Smooth muscle cell (in vitro differentiated cells): ENCODE measurements at regions not wholly inside any gene's neighbourhood (a gene's known extent, or its start where the extent isn't known, plus 50 kb on each side); places are given as distances from the start of the nearest gene placed in this dataset.

Source experiments
- DNase-seq: peaks from one replicate; lab custom pipeline; 2025; ENCODE audit not compliant: unreplicated experiment; lab: John Stamatoyannopoulos, UW
- H2AFZ ChIP-seq: fragments of 200-600 bp; sonication (generic); 2 replicates; pipeline ENCODE4 v1.6.0; 2016; ENCODE audit warnings: antibody characterized with exemption, low read depth, mild to moderate bottlenecking
- H3F3A ChIP-seq: fragments of 200-600 bp; sonication (generic); 2 replicates; pipeline ENCODE4 v1.6.0; 2017; ENCODE audit warnings: antibody characterized with exemption, low read depth
- H3K27ac ChIP-seq: fragments of 200-600 bp; sonication (generic); 2 replicates; pipeline ENCODE4 v1.5.1; 2016; ENCODE audit warnings: low read depth, mild to moderate bottlenecking
- H3K27me3 ChIP-seq: fragments of 200-600 bp; sonication (generic); 2 replicates; pipeline ENCODE4 v1.6.1; 2016; ENCODE audit warnings: low read depth, mild to moderate bottlenecking
- H3K36me3 ChIP-seq: fragments of 200-600 bp; sonication (generic); 2 replicates; pipeline ENCODE4 v1.5.1; 2016; ENCODE audit warnings: low read depth
- H3K4me1 ChIP-seq: fragments of 200-600 bp; sonication (generic); 2 replicates; pipeline ENCODE4 v1.5.1; 2016; ENCODE audit warnings: low read depth
- H3K4me2 ChIP-seq: fragments of 200-600 bp; sonication (generic); 2 replicates; pipeline ENCODE4 v1.6.0; 2016; ENCODE audit warnings: mild to moderate bottlenecking
- H3K4me3 ChIP-seq: fragments of 200-600 bp; sonication (generic); 2 replicates; pipeline ENCODE4 v1.5.1; 2016; ENCODE audit warnings: mild to moderate bottlenecking
- H3K79me2 ChIP-seq: fragments of 200-600 bp; sonication (generic); 2 replicates; pipeline ENCODE4 v1.6.0; 2016; ENCODE audit warnings: low read depth, mild to moderate bottlenecking
- H3K9ac ChIP-seq: fragments of 200-600 bp; sonication (generic); 2 replicates; pipeline ENCODE4 v1.6.0; 2016; ENCODE audit warnings: low read depth
- H3K9me3 ChIP-seq: fragments of 200-600 bp; sonication (generic); replicated peaks from 2 replicates; pipeline ENCODE4 v1.5.1; 2016; ENCODE audit warnings: low read depth
- H4K20me1 ChIP-seq: fragments of 200-600 bp; sonication (generic); 2 replicates; pipeline ENCODE4 v1.6.0; 2016; ENCODE audit warnings: low read depth
- CTCF ChIP-seq: fragments of 200-600 bp; sonication (generic); IDR thresholded peaks from 2 replicates; pipeline ENCODE4 v1.5.1; 2017; ENCODE audit warnings: borderline replicate concordance, mild to moderate bottlenecking, antibody characterized with exemption; ENCODE audit not compliant: insufficient read depth, poor library complexity, severe bottlenecking
- WGBS: methylation state at CpG from one replicate; pipeline ENCODE4 v1.1.7; 2016; ENCODE audit warnings: low lambda C conversion rate; 5-methylcytosine and 5-hydroxymethylcytosine counted together

DNA sequence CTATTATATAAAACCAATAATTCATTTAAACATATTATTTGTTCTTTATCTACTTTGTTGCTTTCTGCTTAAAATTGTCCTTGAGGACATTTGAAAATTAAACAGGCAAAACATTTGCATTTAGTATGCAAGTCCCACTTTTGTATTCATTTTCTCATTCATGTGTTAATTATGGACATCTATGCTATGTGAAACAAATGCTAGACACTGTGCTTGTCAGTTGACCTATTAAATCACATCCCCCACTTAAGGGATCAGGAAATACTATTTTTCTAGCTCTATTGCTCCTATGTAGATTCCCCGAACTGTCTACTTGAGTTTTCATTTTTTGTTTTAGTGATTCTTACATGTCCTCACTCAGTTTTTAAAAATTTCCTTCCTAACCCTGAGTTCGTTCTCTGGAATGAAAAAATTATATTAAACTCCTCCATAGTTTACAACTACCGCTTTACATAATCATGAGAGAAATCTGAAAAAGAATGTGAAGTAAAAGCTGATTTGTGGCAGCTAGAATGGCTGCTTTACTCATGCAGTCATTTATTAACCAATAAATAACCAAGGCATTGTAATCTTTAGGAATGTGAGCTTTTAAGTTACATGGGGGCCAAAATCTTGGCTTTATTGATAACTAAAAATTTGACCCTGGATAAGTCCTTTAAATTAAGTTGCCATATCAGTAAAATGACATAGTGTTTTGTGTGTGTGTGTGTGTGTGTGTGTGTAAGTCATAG lies 188.5 kb downstream of the LIG4 start:
- Histone ChIP-seq H3K9me3 (no peaks in the 10 kb centered on the region), H3K9ac (no peak overlapping the region), H3K79me2 (no peaks in the 10 kb centered on the region), H3K36me3 (no peaks in the 10 kb centered on the region), H3K27ac (no peak overlapping the region), H3K4me1 (no peaks in the 10 kb centered on the region), H3K4me2 (no peak overlapping the region), H3K4me3 (no peak overlapping the region), H3F3A (no peaks in the 10 kb centered on the region), H3K27me3 (no peaks in the 10 kb centered on the region), H2AFZ (no peak overlapping the region), H4K20me1 (no peaks in the 10 kb centered on the region)
- DNase-seq = no peak
- no peak for TF ChIP-seq CTCF
- WGBS = 76% methylated on average over 3 of the region's 3 CpGs

- Histone ChIP-seq H3K79me2 (no peaks in the 10 kb centered on the region), H3K4me2 (no peak overlapping the region), H3K9me3 (no peaks in the 10 kb centered on the region), H3K4me1 (no peaks in the 10 kb centered on the region), H3K36me3 (no peaks in the 10 kb centered on the region), H3F3A (no peaks in the 10 kb centered on the region), H3K9ac (no peak overlapping the region), H3K27me3 (no peaks in the 10 kb centered on the region), H3K27ac (no peak overlapping the region), H2AFZ (no peak overlapping the region), H4K20me1 (no peaks in the 10 kb centered on the region), H3K4me3 (no peak overlapping the region)
- 59% methylated on average over 4 of the region's 4 CpGs for WGBS
- DNase-seq = no peak
- TF ChIP-seq CTCF = no peak
These were observed 195.3 kb downstream of the LIG4 start for GRCh38 chr13:108020027-108020426.

GRCh38 chr13:108018371-108018870 lies 196.9 kb downstream of the LIG4 start:
- 90% methylated on average over 2 of the region's 2 CpGs for WGBS
- H3K4me1 ChIP-seq = no peaks in the 10 kb centered on the region
- H2AFZ ChIP-seq = no peak overlapping the region
- H3K79me2 ChIP-seq = no peaks in the 10 kb centered on the region
- H3K9ac ChIP-seq = no peak overlapping the region
- no peaks in the 10 kb centered on the region for H4K20me1 ChIP-seq
- H3K27me3 ChIP-seq = no peaks in the 10 kb centered on the region
- H3K27ac ChIP-seq = no peak overlapping the region
- no peaks in the 10 kb centered on the region for H3F3A ChIP-seq
- no peak overlapping the region for H3K4me3 ChIP-seq
- no peak for DNase-seq
- no peaks in the 10 kb centered on the region for H3K36me3 ChIP-seq
- H3K9me3 ChIP-seq = no peaks in the 10 kb centered on the region
- TF ChIP-seq CTCF = no peak
- H3K4me2 ChIP-seq = no peak overlapping the region

DNA sequence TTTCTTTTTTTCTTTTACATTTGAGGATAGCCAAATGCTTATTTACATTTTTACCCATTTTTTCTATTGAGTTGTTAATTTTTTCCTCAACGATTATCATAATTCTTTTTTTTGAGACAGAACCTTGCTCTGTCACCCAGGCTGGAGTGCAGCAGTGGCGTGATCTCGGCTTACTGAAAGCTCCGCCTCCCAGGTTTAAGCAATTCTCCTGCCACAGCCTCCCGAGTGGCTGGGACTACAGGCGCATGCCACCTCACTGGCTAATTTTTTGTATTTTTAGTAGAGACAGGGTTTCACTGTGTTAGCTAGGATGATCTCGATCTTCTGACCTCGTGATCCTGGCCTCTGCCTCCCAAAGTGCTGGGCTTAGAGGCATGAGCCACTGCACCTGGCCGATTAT lies 208.7 kb downstream of the LIG4 start:
- Histone ChIP-seq H4K20me1 (no peaks in the 10 kb centered on the region), H3K9me3 (no peaks in the 10 kb centered on the region), H3F3A (no peaks in the 10 kb centered on the region), H3K4me1 (no peaks in the 10 kb centered on the region), H3K4me3 (no peak overlapping the region), H2AFZ (no peak overlapping the region), H3K79me2 (no peaks in the 10 kb centered on the region), H3K27me3 (no peaks in the 10 kb centered on the region), H3K9ac (no peak overlapping the region), H3K4me2 (no peak overlapping the region), H3K36me3 (no peaks in the 10 kb centered on the region), H3K27ac (no peak overlapping the region)
- 87% methylated on average over 9 of the region's 9 CpGs for WGBS
- no peak for DNase-seq
- no peak for TF ChIP-seq CTCF
